ENCODE measurements at regions not wholly inside any gene's neighbourhood (a gene's known extent, or its start where the extent isn't known, plus 50 kb on each side); places are given as distances from the start of the nearest gene placed in this dataset.

- ChIA-PET CTCF (no interaction called here), POLR2A (no interaction called here)
- Histone ChIP-seq H3K27ac (ENCODE audit: low read length) (no peak overlapping the region), H3K4me3 (ENCODE audit: low read depth in 2 of 2, low read length in 2 of 2) (no peak overlapping the region), H3K27me3 (ENCODE audit: control insufficient read depth, insufficient read depth, low read length) (no peaks in the 10 kb centered on the region), H3K9me3 (ENCODE audit: control insufficient read depth, insufficient read depth, low read depth, low read length) (no peaks in the 10 kb centered on the region), H3K4me1 (ENCODE audit: control insufficient read depth, insufficient read depth, low read length) (no peaks in the 10 kb centered on the region), H3K36me3 (ENCODE audit: control insufficient read depth, insufficient read depth, low read length) (no peaks in the 10 kb centered on the region)
- TF ChIP-seq REST (IDR thresholded peaks at IDR 0.05; ENCODE audit: insufficient read depth in 1 of 2, low read depth in 2 of 2, low read length in 1 of 2) (no peak), SIN3A (IDR thresholded peaks at IDR 0.05; ENCODE audit: borderline replicate concordance, insufficient read depth, low read depth, low read length) (no peak), CTCF (IDR thresholded peaks at IDR 0.05) (no peak), POLR2AphosphoS5 (IDR thresholded peaks at IDR 0.05; ENCODE audit: low read depth, low read length) (no peak), TCF7L2 (IDR thresholded peaks at IDR 0.05; ENCODE audit: low read depth, low read length) (no peak)
- DNase-seq (ENCODE audit: low read depth, low spot score) (no peak), ATAC-seq (no peak)
- no TSS peak for BruUV-seq (replicated peaks)
- in situ Hi-C loops (cut with HindIII; ENCODE audit: low pct_unique_long_range_greater_than_20kb, low sequenced_read_pairs) (no loop called here), intact Hi-C loops (cut with micrococcal nuclease; ENCODE audit: unreplicated experiment) (no loop called here)
These were observed 463.5 kb downstream of the NKX6-1 start for GRCh38 chr4:84035568-84035967.

GRCh38 chr4:84032372-84032771, 466.7 kb downstream of the NKX6-1 start:
- Histone ChIP-seq H3K27me3 (ENCODE audit: control insufficient read depth, insufficient read depth, low read length) (no peaks in the 10 kb centered on the region), H3K27ac (ENCODE audit: low read length) (no peak overlapping the region), H3K9me3 (ENCODE audit: control insufficient read depth, insufficient read depth, low read depth, low read length) (no peaks in the 10 kb centered on the region), H3K36me3 (ENCODE audit: control insufficient read depth, insufficient read depth, low read length) (no peaks in the 10 kb centered on the region), H3K4me1 (ENCODE audit: control insufficient read depth, insufficient read depth, low read length) (no peaks in the 10 kb centered on the region), H3K4me3 (ENCODE audit: low read depth in 2 of 2, low read length in 2 of 2) (no peak overlapping the region)
- ATAC-seq (no peak), DNase-seq (ENCODE audit: low read depth, low spot score) (no peak)
- no TSS peak for BruUV-seq (replicated peaks)
- in situ Hi-C loops (cut with HindIII; ENCODE audit: low pct_unique_long_range_greater_than_20kb, low sequenced_read_pairs): no loop called here
- TF ChIP-seq TCF7L2 (IDR thresholded peaks at IDR 0.05; ENCODE audit: low read depth, low read length): no peak
- TF ChIP-seq REST (IDR thresholded peaks at IDR 0.05; ENCODE audit: insufficient read depth in 1 of 2, low read depth in 2 of 2, low read length in 1 of 2): no peak
- no peak for TF ChIP-seq SIN3A (IDR thresholded peaks at IDR 0.05; ENCODE audit: borderline replicate concordance, insufficient read depth, low read depth, low read length)
- TF ChIP-seq POLR2AphosphoS5 (IDR thresholded peaks at IDR 0.05; ENCODE audit: low read depth, low read length): no peak
- TF ChIP-seq CTCF (IDR thresholded peaks at IDR 0.05): no peak
- POLR2A ChIA-PET: no interaction called here
- CTCF ChIA-PET: no interaction called here
- intact Hi-C loops (cut with micrococcal nuclease; ENCODE audit: unreplicated experiment): no loop called here
